Adipocyte (in vitro differentiated cells): ENCODE measurements at regions not wholly inside any gene's neighbourhood (a gene's known extent, or its start where the extent isn't known, plus 50 kb on each side); places are given as distances from the start of the nearest gene placed in this dataset.

Source experiments
- DNase-seq: peaks from one replicate; pipeline ENCODE4 v3.0.0-alpha.2; 2015; ENCODE audit warnings: low read depth
- H3K27me3 ChIP-seq: replicated peaks from 2 replicates; pipeline ENCODE4 v1.7.0; 2013; ENCODE audit warnings: mild to moderate bottlenecking, low read length, moderate library complexity; ENCODE audit not compliant: control insufficient read depth, insufficient read depth
- H3K36me3 ChIP-seq: 2 replicates; pipeline ENCODE4 v1.7.0; 2013; ENCODE audit warnings: low read length, mild to moderate bottlenecking, moderate library complexity; ENCODE audit not compliant: control insufficient read depth, insufficient read depth, severe bottlenecking
- H3K4me1 ChIP-seq: 2 replicates; pipeline ENCODE4 v1.7.0; 2013; ENCODE audit warnings: mild to moderate bottlenecking, low read length, moderate library complexity; ENCODE audit not compliant: control insufficient read depth, insufficient read depth
- H3K4me3 ChIP-seq: 2 replicates; pipeline ENCODE4 v1.7.0; 2013; ENCODE audit warnings: mild to moderate bottlenecking, low read length, moderate library complexity
- H3K9ac ChIP-seq: 2 replicates; pipeline ENCODE4 v1.7.0; 2013; ENCODE audit warnings: mild to moderate bottlenecking, low read length, moderate library complexity
- H3K9me3 ChIP-seq: 2 replicates; pipeline ENCODE4 v1.7.0; 2013; ENCODE audit warnings: mild to moderate bottlenecking, low read length, moderate library complexity; ENCODE audit not compliant: control insufficient read depth

DNA sequence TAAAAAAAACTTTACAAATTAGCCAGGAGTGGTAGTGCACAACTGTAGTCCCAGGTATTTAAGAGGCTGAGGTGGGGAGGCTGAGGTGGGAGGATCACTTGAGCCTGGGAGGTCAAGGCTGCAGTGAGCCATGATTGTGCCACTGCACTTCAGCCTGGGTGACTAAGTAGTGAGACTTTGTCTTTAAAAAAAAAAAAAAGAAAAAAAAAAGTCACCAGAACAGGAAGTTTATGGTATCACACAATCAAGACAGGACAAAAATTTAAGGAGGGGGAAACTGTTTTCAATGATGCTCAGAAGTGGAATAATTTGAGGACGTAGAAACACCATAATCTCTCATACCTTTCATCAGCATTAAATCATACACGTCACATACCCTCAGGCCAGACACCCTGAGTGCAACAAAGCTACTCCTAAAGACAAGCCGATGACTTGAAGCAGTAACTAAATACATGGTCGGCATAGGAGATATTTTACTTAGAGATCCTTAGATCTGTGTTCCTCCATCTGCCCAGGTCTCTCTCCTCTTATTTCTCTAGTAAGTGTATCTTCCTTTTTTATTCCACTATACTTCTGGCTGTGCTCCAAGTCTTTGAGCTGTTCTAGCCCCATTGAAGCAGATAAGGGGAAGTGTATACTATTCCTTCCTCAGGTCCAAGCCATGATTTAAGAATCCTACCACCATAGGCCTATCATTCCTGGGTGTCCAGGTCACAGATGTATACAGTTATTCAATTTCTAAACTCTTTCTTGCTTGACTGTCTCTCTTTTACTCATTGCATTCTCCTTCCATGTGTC is 91.3 kb upstream of the APC start:
- Histone ChIP-seq H3K9ac (no peak overlapping the region), H3K4me1 (no peaks in the 10 kb centered on the region), H3K27me3 (peaks cover 13% of the 10 kb centered on the region), H3K36me3 (no peaks in the 10 kb centered on the region), H3K9me3 (no peaks in the 10 kb centered on the region), H3K4me3 (no peak overlapping the region)
- no peak for DNase-seq

GRCh38 chr5:112647428-112647827 is 90.3 kb upstream of the APC start:
- H3K9ac ChIP-seq: no peak overlapping the region
- H3K4me1 ChIP-seq: no peaks in the 10 kb centered on the region
- no peaks in the 10 kb centered on the region for H3K36me3 ChIP-seq
- H3K9me3 ChIP-seq: no peaks in the 10 kb centered on the region
- peaks cover 13% of the 10 kb centered on the region for H3K27me3 ChIP-seq
- DNase-seq: no peak
- no peak overlapping the region for H3K4me3 ChIP-seq

GRCh38 chr5:112648264-112648663 is 89.4 kb upstream of the APC start:
- no peak for DNase-seq
- H3K9ac ChIP-seq: no peak overlapping the region
- peaks cover 13% of the 10 kb centered on the region for H3K27me3 ChIP-seq
- H3K36me3 ChIP-seq: no peaks in the 10 kb centered on the region
- H3K4me1 ChIP-seq: no peaks in the 10 kb centered on the region
- H3K9me3 ChIP-seq: no peaks in the 10 kb centered on the region
- H3K4me3 ChIP-seq: no peak overlapping the region

DNA sequence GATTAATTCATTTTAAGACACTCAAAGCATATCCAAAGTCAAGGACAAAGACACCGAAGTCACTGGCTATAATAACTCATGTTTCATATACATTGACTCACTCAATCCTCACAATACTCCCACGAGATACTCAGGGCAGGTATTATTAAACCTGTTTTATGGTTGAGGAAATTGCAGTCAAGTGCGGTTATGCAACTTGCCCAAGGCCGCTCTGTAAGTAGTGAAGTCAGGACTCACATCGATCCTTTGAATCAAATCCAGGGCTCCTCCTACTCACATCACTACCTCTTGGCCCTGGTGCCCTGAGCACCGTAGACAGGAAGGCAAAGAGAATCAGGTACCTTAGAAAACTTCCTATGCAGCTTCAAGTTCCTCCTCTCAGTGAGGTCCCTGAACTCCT is 87.8 kb upstream of the APC start:
- Histone ChIP-seq H3K36me3 (no peaks in the 10 kb centered on the region), H3K4me1 (peaks cover 5% of the 10 kb centered on the region), H3K4me3 (no peak overlapping the region), H3K9me3 (no peaks in the 10 kb centered on the region), H3K9ac (no peak overlapping the region), H3K27me3 (peaks cover 8% of the 10 kb centered on the region)
- DNase-seq: no peak

GRCh38 chr5:112653638-112654205 is 84.0 kb upstream of the APC start:
- H3K27me3 ChIP-seq: peaks cover 5% of the 10 kb centered on the region
- H3K36me3 ChIP-seq: no peaks in the 10 kb centered on the region
- no peaks in the 10 kb centered on the region for H3K9me3 ChIP-seq
- H3K9ac ChIP-seq: no peak overlapping the region
- peaks cover 5% of the 10 kb centered on the region for H3K4me1 ChIP-seq
- no peak for DNase-seq
- no peak overlapping the region for H3K4me3 ChIP-seq

DNA sequence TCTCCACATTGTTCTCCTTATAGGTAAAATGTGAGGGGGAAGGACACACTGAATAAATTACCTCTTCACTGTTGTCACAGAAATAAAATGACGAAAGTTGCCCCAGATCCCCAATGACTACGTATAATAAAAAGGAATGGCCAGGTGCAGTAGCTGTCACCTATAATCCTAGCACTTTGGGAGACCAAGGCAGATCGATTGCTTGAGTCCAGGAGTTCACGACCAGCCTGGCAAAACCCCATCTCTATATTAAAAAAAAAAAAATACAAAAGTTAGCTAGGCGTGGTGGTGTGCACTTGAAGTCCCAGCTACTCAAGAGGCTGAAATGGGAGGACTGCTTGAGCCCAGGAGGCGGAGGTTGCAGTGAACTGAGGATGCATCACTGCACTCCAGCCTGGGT is 82.2 kb upstream of the APC start:
- no peak overlapping the region for H3K4me3 ChIP-seq
- no peak for DNase-seq
- H3K4me1 ChIP-seq: peaks cover 5% of the 10 kb centered on the region
- peaks cover 8% of the 10 kb centered on the region for H3K9me3 ChIP-seq
- H3K36me3 ChIP-seq: no peaks in the 10 kb centered on the region
- no peak overlapping the region for H3K9ac ChIP-seq
- H3K27me3 ChIP-seq: peaks cover 5% of the 10 kb centered on the region

DNA sequence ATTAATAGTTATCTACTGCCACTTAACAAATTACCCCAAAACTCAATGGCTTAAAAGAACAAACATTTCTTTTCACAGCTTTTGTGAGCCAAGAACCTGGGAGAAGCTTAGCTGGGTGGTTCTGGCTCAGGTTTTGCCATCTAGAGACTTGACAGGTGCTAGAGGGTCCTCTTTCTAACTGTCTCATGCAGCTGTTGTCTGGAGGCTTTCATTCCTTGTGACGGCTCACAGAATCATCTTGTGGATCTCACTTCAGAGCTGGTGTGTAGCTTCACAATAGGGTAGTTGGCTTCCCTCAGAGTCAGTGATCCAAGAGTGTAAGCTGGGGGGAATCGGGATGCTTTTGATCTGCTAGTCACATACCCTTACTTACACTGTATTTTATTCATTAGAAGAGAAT is 81.2 kb upstream of the APC start:
- H3K4me3 ChIP-seq: no peak overlapping the region
- peaks cover 16% of the 10 kb centered on the region for H3K9me3 ChIP-seq
- DNase-seq: no peak
- H3K4me1 ChIP-seq: peaks cover 5% of the 10 kb centered on the region
- H3K9ac ChIP-seq: no peak overlapping the region
- peaks cover 2% of the 10 kb centered on the region for H3K27me3 ChIP-seq
- H3K36me3 ChIP-seq: no peaks in the 10 kb centered on the region

GRCh38 chr5:112657804-112658203 is 79.9 kb upstream of the APC start:
- Histone ChIP-seq H3K9ac (no peak overlapping the region), H3K9me3 (peaks cover 16% of the 10 kb centered on the region), H3K4me1 (peaks cover 5% of the 10 kb centered on the region), H3K36me3 (no peaks in the 10 kb centered on the region), H3K27me3 (peaks cover 2% of the 10 kb centered on the region), H3K4me3 (no peak overlapping the region)
- no peak for DNase-seq

DNA sequence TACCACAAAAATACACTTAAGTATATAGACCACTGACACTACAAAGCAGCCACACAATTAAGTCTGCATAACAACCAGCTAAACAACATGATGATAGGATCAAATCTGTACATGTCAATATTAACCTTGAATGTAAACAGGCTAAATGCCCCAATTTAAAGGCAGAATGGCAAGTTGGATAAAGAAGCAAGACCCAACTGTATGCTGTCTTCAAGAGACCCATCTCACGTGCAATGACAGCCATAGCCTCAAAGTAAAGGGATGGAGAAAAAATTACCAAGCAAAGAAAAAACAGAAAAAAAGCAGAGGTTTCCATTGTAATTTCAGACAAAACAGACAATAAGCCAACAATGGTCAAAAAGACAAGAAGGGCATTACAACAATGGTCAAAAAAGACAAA is 77.3 kb upstream of the APC start:
- Histone ChIP-seq H3K36me3 (no peaks in the 10 kb centered on the region), H3K4me3 (no peak overlapping the region), H3K9me3 (peaks cover 16% of the 10 kb centered on the region), H3K4me1 (no peaks in the 10 kb centered on the region), H3K27me3 (peaks cover 2% of the 10 kb centered on the region), H3K9ac (no peak overlapping the region)
- no peak for DNase-seq

DNA sequence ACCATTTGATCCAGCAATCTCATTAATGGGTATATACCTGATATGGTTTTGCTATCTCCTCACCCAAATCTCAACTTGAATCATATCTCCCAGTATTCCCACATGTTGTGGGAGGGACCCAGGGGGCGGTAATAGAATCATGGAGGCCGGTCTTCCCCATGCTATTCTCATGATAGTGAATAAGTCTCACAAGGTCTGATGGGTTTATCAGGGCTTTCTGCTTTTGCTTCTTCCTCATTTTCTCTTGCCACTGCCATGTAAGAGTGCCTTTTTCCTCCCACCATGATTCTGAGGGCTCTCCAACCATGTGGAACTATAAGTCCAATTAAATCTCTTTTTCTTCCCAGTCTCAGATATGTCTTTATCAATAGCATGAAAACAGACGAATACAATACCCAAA is 74.5 kb upstream of the APC start:
- Histone ChIP-seq H3K9ac (no peak overlapping the region), H3K9me3 (peaks cover 16% of the 10 kb centered on the region), H3K4me1 (no peaks in the 10 kb centered on the region), H3K4me3 (no peak overlapping the region), H3K27me3 (no peaks in the 10 kb centered on the region), H3K36me3 (no peaks in the 10 kb centered on the region)
- DNase-seq: no peak

- Histone ChIP-seq H3K36me3 (no peaks in the 10 kb centered on the region), H3K4me3 (no peak overlapping the region), H3K9ac (no peak overlapping the region), H3K27me3 (peaks cover 3% of the 10 kb centered on the region), H3K4me1 (no peaks in the 10 kb centered on the region), H3K9me3 (no peaks in the 10 kb centered on the region)
- DNase-seq: no peak
Measured at GRCh38 chr5:112668016-112668415, 69.7 kb upstream of the APC start.

DNA sequence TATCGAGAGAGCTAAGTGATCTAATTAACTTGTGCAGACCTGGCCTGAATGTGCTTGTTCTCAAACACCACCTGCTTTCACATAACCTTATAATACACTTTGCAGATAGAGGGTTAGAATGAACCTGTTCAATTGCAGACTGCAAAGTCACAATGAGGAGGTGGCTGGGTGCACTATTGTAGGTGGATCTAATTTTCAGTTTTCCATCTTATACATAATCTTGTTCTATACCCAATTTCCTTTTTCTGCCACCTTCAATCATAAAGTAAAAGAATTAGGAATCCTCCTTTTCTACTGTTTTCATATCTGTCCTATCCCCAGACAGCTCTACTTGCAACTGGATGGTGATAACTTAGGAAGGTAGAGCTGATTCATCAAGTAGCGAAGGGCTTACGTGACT is 68.8 kb upstream of the APC start:
- Histone ChIP-seq H3K9ac (no peak overlapping the region), H3K27me3 (peaks cover 3% of the 10 kb centered on the region), H3K36me3 (no peaks in the 10 kb centered on the region), H3K4me3 (no peak overlapping the region), H3K4me1 (no peaks in the 10 kb centered on the region), H3K9me3 (no peaks in the 10 kb centered on the region)
- no peak for DNase-seq
